ENCODE measurements at regions not wholly inside any gene's neighbourhood (a gene's known extent, or its start where the extent isn't known, plus 50 kb on each side); places are given as distances from the start of the nearest gene placed in this dataset.
"Not testable (repeated sequence)": the region's sequence is repeated elsewhere in the genome, so short reads cannot be mapped to it uniquely, and the experiment has no call there.

DNA sequence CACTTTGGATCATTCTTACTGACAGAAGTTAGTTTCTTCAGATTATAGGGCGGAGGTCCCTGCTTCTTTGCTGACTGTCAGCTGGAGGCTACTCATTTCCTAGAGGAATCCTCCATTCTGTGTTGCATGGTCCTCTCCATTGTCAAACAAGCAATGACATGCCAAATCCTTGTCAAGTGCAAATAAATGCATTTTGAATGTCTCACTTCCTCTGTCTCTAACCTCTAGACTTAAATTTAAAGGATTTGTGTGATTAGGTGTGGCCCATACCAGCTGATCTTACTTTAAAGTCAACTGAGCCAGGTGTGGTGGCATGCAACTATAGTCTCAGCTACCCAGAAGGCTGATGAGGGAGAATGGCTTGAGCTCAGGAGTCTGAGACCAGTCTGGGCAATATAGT is 458.4 kb upstream of the CCDC179 start:
- DNase-seq (ENCODE audit: low read depth in 3 of 3, low spot score in 2 of 3) = no peak

- DNase-seq (ENCODE audit: low read depth in 3 of 3, low spot score in 2 of 3) = no peak
Observed at GRCh38 chr11:23320131-23320530, 459.9 kb upstream of the CCDC179 start.

GRCh38 chr11:23335586-23335985 is 475.3 kb upstream of the CCDC179 start:
- not testable (repeated sequence) for DNase-seq (ENCODE audit: low read depth in 3 of 3, low spot score in 2 of 3)

GRCh38 chr11:23336961-23337360 is 476.7 kb upstream of the CCDC179 start:
- no peak for DNase-seq (ENCODE audit: low read depth in 3 of 3, low spot score in 2 of 3)

- no peak for DNase-seq (ENCODE audit: low read depth in 3 of 3, low spot score in 2 of 3)
Observed at GRCh38 chr11:23353611-23354010, 493.3 kb upstream of the CCDC179 start.

DNA sequence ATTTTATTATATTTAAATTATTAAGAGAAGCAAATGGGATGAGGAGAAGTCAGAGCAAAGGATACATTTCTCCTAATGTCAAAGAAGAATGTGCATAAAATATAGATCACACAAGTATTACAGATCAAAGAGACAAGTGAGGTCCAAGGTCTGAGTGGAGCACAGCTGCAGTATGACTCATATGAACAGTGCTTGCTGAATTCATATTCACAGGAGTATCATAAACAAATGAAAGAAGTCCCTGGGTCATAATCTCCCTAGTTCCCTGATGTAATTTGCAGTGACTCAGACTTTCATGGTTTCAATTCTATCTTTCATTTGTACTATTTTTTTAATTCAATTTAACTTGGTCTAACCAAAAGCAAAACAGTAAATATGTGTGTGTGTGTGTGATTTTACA is 499.0 kb upstream of the CCDC179 start:
- no peak for DNase-seq (ENCODE audit: low read depth in 3 of 3, low spot score in 2 of 3)

DNA sequence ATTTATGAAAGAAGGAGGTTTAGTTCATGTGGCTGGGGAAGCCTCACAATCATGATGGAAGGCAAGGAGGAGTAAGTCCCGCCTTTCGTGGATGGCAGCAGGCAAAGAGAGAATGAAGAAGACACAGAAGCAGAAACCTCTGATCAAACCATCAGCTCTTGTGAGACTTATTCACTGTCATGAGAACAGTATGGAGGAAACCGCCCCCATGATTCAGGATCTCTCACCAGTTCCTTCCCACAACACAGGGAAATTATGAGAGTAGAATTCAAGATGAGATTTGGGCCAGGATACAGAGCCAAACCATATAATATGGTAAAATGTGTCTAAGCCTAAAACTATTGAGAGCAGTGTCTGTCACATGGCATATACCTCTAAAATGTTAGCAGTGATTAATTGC is 503.8 kb upstream of the CCDC179 start:
- DNase-seq (ENCODE audit: low read depth in 3 of 3, low spot score in 2 of 3) = no peak

DNA sequence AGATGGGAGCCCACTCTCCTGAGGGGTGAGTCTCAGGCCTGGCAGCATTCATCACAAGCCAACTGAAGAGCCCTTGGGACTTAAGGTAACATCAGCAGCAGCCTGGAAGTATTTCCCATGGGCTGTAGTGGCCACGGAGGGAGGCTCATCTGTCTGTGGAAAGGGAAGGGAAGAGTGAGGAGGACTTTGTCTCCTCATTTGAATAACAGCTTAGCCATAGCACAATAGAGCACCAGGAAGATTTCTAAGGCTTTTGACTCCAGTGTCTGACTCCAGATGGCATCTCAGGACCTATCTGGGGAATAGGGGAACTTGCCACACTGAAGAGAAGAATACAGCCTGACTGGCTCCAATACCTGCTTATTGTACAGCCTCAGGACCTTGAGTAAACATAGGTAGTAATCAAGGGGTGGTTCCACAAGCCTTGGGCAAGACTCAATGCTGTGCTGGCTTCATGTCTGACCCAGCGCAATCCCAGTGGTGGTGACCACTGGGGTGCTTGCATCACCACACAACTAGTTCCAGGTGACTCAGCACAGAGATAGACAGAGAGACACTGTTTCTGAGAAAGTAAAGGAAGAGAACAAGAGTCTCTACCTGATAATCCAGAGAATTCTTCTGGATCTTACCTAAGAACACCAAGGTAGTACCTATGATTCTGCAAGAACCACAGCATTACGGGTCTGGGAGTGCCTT is 510.5 kb upstream of the CCDC179 start:
- no peak for DNase-seq (ENCODE audit: low read depth in 3 of 3, low spot score in 2 of 3)

DNA sequence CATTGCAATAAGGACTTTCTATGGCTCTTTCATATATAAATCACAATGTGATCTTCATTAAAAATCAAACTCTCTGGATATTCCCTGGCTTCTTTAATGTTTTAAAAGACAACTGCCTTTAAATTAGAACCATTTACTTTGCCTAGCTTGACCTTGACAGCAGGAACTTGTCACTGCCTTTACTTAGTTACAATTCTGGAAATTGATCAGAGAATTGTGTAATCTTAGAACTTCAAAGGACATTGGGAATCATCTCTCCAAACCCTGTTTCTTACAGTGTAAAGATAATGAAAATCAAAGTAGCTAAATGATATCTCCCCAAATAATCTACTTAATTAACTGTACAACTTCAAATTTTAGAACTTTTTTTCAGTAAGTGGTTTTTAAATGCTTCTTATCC is 517.6 kb upstream of the CCDC179 start:
- DNase-seq (ENCODE audit: low read depth in 3 of 3, low spot score in 2 of 3) = no peak

DNA sequence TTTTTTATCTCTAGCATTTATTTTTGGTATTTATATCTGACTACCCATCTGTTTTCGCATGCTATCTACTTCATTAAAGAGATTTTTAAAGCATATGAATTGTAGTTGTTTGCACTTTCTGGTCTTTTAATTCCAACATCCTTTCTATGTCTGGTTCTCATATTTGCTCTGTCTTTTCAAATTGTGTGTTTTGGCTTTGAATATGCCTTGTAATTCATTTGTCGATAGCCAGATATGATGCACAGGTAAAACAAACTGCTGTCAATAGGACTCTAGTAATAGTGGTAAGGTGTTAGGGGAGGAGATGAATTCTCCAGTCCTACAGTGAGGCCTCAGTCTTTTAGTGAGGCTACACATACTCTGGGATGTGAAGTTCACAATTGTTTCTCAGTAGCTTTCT is 530.8 kb upstream of the CCDC179 start:
- no peak for DNase-seq (ENCODE audit: low read depth in 3 of 3, low spot score in 2 of 3)

GRCh38 chr11:23398052-23398451 is 537.8 kb upstream of the CCDC179 start:
- no peak for DNase-seq (ENCODE audit: low read depth in 3 of 3, low spot score in 2 of 3)

- no peak for DNase-seq (ENCODE audit: low read depth in 3 of 3, low spot score in 2 of 3)
Observed at GRCh38 chr11:23399995-23400394, 539.7 kb upstream of the CCDC179 start.

DNA sequence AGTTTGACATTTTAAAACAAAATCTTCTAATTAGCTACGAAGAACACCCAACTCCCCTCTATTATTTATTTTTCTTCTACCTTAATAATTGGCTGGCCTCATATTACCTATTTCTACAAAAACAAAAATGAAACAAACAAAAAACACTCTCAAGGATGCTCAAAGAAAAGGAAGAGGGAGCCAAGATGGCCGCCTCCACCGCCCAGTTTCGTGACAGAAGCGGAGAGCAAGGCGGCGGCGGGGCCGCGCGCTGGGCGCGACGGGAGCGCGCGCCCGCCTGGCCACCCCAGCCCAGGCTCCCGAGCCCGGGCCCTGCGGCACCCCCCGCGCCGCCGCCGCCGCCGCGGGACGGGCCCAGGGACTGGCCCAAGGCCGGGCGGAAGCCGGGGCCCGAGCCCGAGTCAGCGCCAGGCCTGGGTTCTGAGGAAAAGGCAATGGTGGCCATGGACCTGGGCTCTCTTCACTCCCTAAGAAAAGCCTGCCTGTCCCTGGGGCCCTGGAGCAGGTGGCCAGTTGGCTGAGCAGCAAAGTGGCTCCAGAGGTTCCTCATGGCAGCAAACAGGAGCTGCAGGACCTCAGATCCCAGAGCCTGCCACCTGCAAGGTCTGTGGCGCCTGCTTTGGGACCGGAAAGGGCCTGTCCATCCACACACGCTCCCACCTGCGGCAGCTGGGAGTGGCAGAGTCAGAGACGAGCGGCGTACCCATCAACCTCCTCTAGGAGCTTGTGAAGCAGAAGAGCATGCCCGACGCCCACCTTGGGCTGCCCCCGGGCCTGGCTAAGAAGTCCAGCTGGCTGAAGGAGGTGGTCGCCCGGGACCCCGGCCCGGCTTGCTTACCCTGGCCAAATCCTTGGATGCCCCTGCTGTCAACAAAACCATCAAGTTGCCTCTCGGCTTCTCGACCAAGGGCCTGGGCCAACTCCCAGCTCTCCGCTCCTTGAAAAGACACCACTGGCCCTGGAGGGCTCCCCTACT is 543.2 kb upstream of the CCDC179 start:
- DNase-seq (ENCODE audit: low read depth in 3 of 3, low spot score in 2 of 3) = no peak

- DNase-seq (ENCODE audit: low read depth in 3 of 3, low spot score in 2 of 3) = no peak
Observed at GRCh38 chr11:23404225-23405160, 544.2 kb upstream of the CCDC179 start.

GRCh38 chr11:23405350-23405937 is 545.2 kb upstream of the CCDC179 start:
- no peak for DNase-seq (ENCODE audit: low read depth in 3 of 3, low spot score in 2 of 3)

DNA sequence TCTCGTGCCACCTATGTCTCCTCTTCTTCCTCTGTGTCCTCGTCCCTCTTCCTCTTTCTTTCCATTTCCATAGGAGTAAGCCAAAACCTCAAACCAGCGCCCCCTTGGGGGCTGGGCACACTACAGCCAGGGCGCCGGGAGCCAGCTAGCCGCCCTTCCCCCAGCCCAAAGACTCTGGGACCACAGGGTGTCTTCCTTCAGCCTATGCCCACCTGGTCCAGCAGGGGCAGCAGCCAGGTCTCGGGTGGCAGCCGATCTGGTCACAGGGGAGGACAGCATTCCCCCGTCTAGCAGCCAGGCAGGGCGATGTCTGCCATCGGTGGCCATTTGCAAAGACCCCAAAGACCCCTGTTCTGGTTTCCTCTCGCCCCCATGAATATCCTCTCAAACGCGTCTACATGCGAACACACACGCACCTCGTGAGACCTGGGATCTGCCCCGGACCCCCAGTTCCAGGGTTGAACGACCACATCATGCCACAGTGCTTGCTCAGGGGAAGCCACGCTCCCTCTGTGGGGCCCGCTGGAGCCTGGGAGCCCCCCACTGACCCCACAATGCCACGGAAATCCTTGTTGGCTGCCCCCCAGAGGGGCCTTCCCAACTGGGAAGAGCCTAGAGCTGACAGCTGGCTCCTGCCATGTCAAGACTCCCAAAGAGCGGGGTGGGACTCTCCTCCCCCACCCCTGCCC is 546.0 kb upstream of the CCDC179 start:
- no peak for DNase-seq (ENCODE audit: low read depth in 3 of 3, low spot score in 2 of 3)

GRCh38 chr11:23413057-23413456 is 552.8 kb upstream of the CCDC179 start:
- no peak for DNase-seq (ENCODE audit: low read depth in 3 of 3, low spot score in 2 of 3)

- DNase-seq (ENCODE audit: low read depth in 3 of 3, low spot score in 2 of 3) = no peak
Observed at GRCh38 chr11:23423104-23423503, 562.8 kb upstream of the CCDC179 start.

DNA sequence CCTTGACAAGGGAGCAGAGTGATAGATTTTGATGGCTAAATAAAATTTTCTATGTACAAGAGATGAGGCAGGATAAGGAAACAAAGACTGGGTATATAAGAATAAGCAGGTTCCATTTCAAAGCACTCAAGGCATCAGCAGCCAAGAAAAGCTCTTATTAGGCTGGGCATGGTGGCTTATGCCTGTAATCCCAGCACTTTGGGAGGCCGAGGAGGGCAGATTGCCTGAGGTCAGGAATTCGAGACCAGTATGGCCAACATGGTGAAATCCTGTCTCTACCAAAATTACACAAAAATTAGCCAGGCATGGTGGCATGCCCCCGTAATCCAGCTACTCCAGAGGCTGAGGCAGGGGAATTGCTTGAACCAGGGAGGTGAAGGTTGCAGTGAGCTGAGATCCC is 563.4 kb upstream of the CCDC179 start:
- no peak for DNase-seq (ENCODE audit: low read depth in 3 of 3, low spot score in 2 of 3)

GRCh38 chr11:23425381-23425780 is 565.1 kb upstream of the CCDC179 start:
- DNase-seq (ENCODE audit: low read depth in 3 of 3, low spot score in 2 of 3) = no peak

Data from right renal cortex interstitium (tissue), 3 donors.